ENCODE measurements at regions not wholly inside any gene's neighbourhood (a gene's known extent, or its start where the extent isn't known, plus 50 kb on each side); places are given as distances from the start of the nearest gene placed in this dataset.

DNA sequence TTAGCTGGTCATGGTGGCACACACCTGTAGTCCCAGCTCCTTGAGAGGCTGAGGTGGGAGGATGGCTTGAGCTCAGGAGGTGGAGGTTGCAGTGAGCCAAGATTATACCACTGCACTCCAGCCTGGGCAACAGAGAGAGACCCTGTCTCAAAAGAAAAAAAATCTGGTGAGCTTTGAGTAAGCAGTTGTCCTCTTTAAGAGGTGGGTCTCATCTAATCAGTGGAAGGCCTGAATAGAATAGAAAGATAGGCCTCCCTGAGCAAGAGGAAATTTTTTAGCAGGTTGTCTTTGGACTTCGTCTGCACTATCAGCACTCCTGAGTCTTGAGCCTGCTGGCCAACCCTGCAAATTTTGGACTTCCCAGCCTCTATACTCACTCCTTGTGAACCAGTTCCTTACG lies 266.0 kb upstream of the ZFHX3 start:
- TF ChIP-seq MAFK (IDR thresholded peaks at IDR 0.05; ENCODE audit: low read depth, low read length) = no peak
- no peak for TF ChIP-seq CEBPB (IDR thresholded peaks at IDR 0.05; ENCODE audit: low read depth, low read length)
- TF ChIP-seq, protein P1, sequence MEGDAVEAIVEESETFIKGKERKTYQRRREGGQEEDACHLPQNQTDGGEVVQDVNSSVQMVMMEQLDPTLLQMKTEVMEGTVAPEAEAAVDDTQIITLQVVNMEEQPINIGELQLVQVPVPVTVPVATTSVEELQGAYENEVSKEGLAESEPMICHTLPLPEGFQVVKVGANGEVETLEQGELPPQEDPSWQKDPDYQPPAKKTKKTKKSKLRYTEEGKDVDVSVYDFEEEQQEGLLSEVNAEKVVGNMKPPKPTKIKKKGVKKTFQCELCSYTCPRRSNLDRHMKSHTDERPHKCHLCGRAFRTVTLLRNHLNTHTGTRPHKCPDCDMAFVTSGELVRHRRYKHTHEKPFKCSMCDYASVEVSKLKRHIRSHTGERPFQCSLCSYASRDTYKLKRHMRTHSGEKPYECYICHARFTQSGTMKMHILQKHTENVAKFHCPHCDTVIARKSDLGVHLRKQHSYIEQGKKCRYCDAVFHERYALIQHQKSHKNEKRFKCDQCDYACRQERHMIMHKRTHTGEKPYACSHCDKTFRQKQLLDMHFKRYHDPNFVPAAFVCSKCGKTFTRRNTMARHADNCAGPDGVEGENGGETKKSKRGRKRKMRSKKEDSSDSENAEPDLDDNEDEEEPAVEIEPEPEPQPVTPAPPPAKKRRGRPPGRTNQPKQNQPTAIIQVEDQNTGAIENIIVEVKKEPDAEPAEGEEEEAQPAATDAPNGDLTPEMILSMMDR (conservative IDR thresholded peaks at IDR 0.05; ENCODE audit: low read depth, low read length) = no peak
